GM12878 (cell line): ENCODE measurements at regions not wholly inside any gene's neighbourhood (a gene's known extent, or its start where the extent isn't known, plus 50 kb on each side); places are given as distances from the start of the nearest gene placed in this dataset.

Experiments used
- ATAC-seq: fragments of 200-7000 bp; cut with Tn5 transposase; 3 replicates; pipeline ENCODE4 v1.9.1; 2020; ENCODE audit warnings: mild to moderate bottlenecking, moderate library complexity
- BruUV-seq: library from RNA; stranded (reverse); fragments of 400-500 nt; replicated peaks from 2 replicates; lab custom pipeline; 2021; lab: Mats Ljungman, UMichigan
- CTCF ChIA-PET: fragments of 300-600 bp; sonication (Branson Sonifier 250); formaldehyde crosslinking; extraction: SDS; loops from one replicate; lab custom pipeline; 2021; ENCODE audit warnings: inconsistent platforms; lab: Yijun Ruan, JAX
- POLR2A ChIA-PET: fragments of 350-600 bp; formaldehyde crosslinking; extraction: SDS; loops from one replicate; lab custom pipeline; 2021; ENCODE audit warnings: inconsistent platforms; lab: Charles Lee
- RAD21 ChIA-PET: fragments of 300-600 bp; sonication (Branson Sonifier 250); formaldehyde crosslinking; loops from one replicate; lab custom pipeline; 2023; ENCODE audit warnings: antibody characterized with exemption; ENCODE audit not compliant: unreplicated experiment; lab: Charles Lee
- SMC1A ChIA-PET: fragments of 300-600 bp; sonication (Branson Sonifier 250); formaldehyde crosslinking; loops from one replicate; lab custom pipeline; 2023; ENCODE audit not compliant: unreplicated experiment, uncharacterized antibody; lab: Charles Lee
- DNase-seq: peaks from one replicate; pipeline ENCODE4 v3.0.0-alpha.2; 2011; ENCODE audit warnings: low read depth, low spot score
- FAIRE-seq: peaks from 3 replicates; lab custom pipeline; 2011; peaks lifted over from hg19 to GRCh38; lab: Jason Lieb, UNC
- H2AFZ ChIP-seq: 2 replicates; pipeline ENCODE4 v1.6.0; 2011; ENCODE audit warnings: low read depth, low read length, control low read depth; ENCODE audit not compliant: control insufficient read depth
- H3K27ac ChIP-seq: 2 replicates; pipeline ENCODE4 v1.5.1; 2011; ENCODE audit warnings: control low read depth; ENCODE audit not compliant: control insufficient read depth, insufficient read depth
- H3K27me3 ChIP-seq, 2 experiments: replicated peaks in 1 of 2; 2 replicates each; pipeline versions ENCODE4 v1.6.0 to v1.6.1; 2011; ENCODE audit warnings: low read length in 1 of 2; ENCODE audit not compliant: control insufficient read depth in 2 of 2, insufficient read depth in 2 of 2
- H3K36me3 ChIP-seq, 2 experiments: 2 replicates each; pipeline ENCODE4 v1.5.1; 2011; ENCODE audit warnings: low read length in 1 of 2; ENCODE audit not compliant: control insufficient read depth in 2 of 2, insufficient read depth in 2 of 2
- H3K4me1 ChIP-seq: 2 replicates; pipeline ENCODE4 v1.6.1; 2011; ENCODE audit warnings: mild to moderate bottlenecking, low read length, moderate library complexity, mixed read lengths; ENCODE audit not compliant: control insufficient read depth, insufficient read depth
- H3K4me2 ChIP-seq: 2 replicates; pipeline ENCODE4 v1.6.0; 2011; ENCODE audit warnings: control low read depth; ENCODE audit not compliant: control insufficient read depth, insufficient read depth
- H3K4me3 ChIP-seq: fragments of 200-600 bp; sonication (generic); 2 replicates; pipeline ENCODE4 v1.5.1; 2016
- H3K79me2 ChIP-seq: 2 replicates; pipeline ENCODE4 v1.6.0; 2011; ENCODE audit warnings: low read length; ENCODE audit not compliant: control insufficient read depth, insufficient read depth
- H3K9ac ChIP-seq: 2 replicates; pipeline ENCODE4 v1.8.0; 2011; ENCODE audit warnings: low read length, control low read depth, mixed read lengths; ENCODE audit not compliant: control insufficient read depth, insufficient read depth
- H3K9me3 ChIP-seq: replicated peaks from 3 replicates; pipeline ENCODE4 v1.5.1; 2011; ENCODE audit warnings: mild to moderate bottlenecking, low read length; ENCODE audit not compliant: control insufficient read depth, insufficient read depth
- H4K20me1 ChIP-seq: 2 replicates; pipeline ENCODE4 v1.6.0; 2011; ENCODE audit not compliant: control insufficient read depth, insufficient read depth
- BCLAF1 ChIP-seq: fragments of 450-650 bp; IDR thresholded peaks from 2 replicates; pipeline ENCODE4 v1.6.1; 2017; ENCODE audit warnings: antibody characterized with exemption, mild to moderate bottlenecking, moderate library complexity
- BHLHE40 ChIP-seq, 2 experiments: fragments of 450-650 bp in 1 of 2; IDR thresholded peaks; 2 replicates each; pipeline ENCODE4 v1.6.1; 2011 to 2017; ENCODE audit warnings: low read depth in 2 of 2, borderline replicate concordance in 1 of 2, improper control_type of control experiment in 1 of 2, low read length in 1 of 2, mild to moderate bottlenecking in 1 of 2
- ETV6 ChIP-seq, 2 experiments: fragments of 450-650 bp in 1 of 2; IDR thresholded peaks in 1 of 2; conservative IDR thresholded peaks in 1 of 2; 2 replicates each; pipeline ENCODE4 v1.6.1; 2014; ENCODE audit warnings: antibody characterized with exemption in 1 of 2, borderline replicate concordance in 1 of 2, low read depth in 1 of 2, mild to moderate bottlenecking in 1 of 2, moderate library complexity in 1 of 2
- FOXM1 ChIP-seq: IDR thresholded peaks from 2 replicates; pipeline ENCODE4 v1.6.1; 2012; ENCODE audit warnings: low read depth, mild to moderate bottlenecking, inconsistent platforms, low read length, moderate library complexity
- JUNB ChIP-seq: IDR thresholded peaks from 2 replicates; pipeline ENCODE4 v1.6.1; 2016; ENCODE audit warnings: antibody characterized with exemption, mild to moderate bottlenecking
- KDM1A ChIP-seq: fragments of 200-600 bp; sonication (generic); IDR thresholded peaks from 2 replicates; pipeline ENCODE4 v1.6.1; 2016; ENCODE audit warnings: borderline replicate concordance
- LARP7 ChIP-seq: fragments of 450-650 bp; IDR thresholded peaks from 2 replicates; pipeline ENCODE4 v1.6.1; 2017; ENCODE audit warnings: mild to moderate bottlenecking
- NFYA ChIP-seq: IDR thresholded peaks from 2 replicates; pipeline ENCODE4 v1.6.1; 2011; ENCODE audit warnings: low read depth, mild to moderate bottlenecking, low read length, improper control_type of control experiment, borderline replicate concordance
- NFYB ChIP-seq: IDR thresholded peaks from 2 replicates; pipeline ENCODE4 v1.6.1; 2011; ENCODE audit warnings: low read depth, mild to moderate bottlenecking, low read length, improper control_type of control experiment, moderate library complexity; ENCODE audit not compliant: insufficient read depth
- NR2C1 ChIP-seq: fragments of 450-650 bp; IDR thresholded peaks from 2 replicates; pipeline ENCODE4 v1.6.1; 2017; ENCODE audit warnings: antibody characterized with exemption, mild to moderate bottlenecking, moderate library complexity
- NR2F1 ChIP-seq: fragments of 450-650 bp; conservative IDR thresholded peaks from 2 replicates; pipeline ENCODE4 v1.6.1; 2017; ENCODE audit warnings: mild to moderate bottlenecking
- RAD21 ChIP-seq: IDR thresholded peaks from 2 replicates; pipeline ENCODE4 v1.6.1; 2011; ENCODE audit warnings: mild to moderate bottlenecking, low read depth, low read length, moderate library complexity; ENCODE audit not compliant: insufficient read depth
- WRNIP1 ChIP-seq: IDR thresholded peaks from 2 replicates; pipeline ENCODE4 v1.6.1; 2011; ENCODE audit warnings: low read depth, low read length, improper control_type of control experiment, borderline replicate concordance
- WGBS: methylation state at CpG from one replicate; pipeline ENCODE4 v1.1.6; 2016; ENCODE audit warnings: low lambda C conversion rate; ENCODE audit not compliant: insufficient replicate concordance, insufficient coverage; ENCODE audit errors: missing lambda C conversion rate; 5-methylcytosine and 5-hydroxymethylcytosine counted together
- in situ Hi-C: fragments of 300-500 bp; cut with MboI; formaldehyde crosslinking; loops from 9 replicates; pipeline ENCODE4 v1.14.3; 2018; ENCODE audit warnings: mixed read lengths
- intact Hi-C: fragments of 100-400 bp; cut with micrococcal nuclease; formaldehyde crosslinking; loops from one replicate; pipeline ENCODE4 v1.14.2; 2022; ENCODE audit not compliant: unreplicated experiment
- TF ChIP-seq, protein P1 (sequence below): fragments of 450-650 bp; formaldehyde crosslinking; IDR thresholded peaks from 2 replicates; pipeline ENCODE4 v1.4.0; 2022; ENCODE audit warnings: mild to moderate bottlenecking, moderate library complexity
- TF ChIP-seq, protein P2 (sequence below): fragments of 450-650 bp; IDR thresholded peaks from 2 replicates; pipeline ENCODE4 v1.6.1; 2018; ENCODE audit warnings: borderline replicate concordance, mild to moderate bottlenecking; ENCODE audit not compliant: partially characterized antibody

- H3K4me2 ChIP-seq, result no peak overlapping the region
- ATAC-seq (no peak), FAIRE-seq (no peak)
- no peak for TF ChIP-seq NR2F1
- TF ChIP-seq, protein P1, sequence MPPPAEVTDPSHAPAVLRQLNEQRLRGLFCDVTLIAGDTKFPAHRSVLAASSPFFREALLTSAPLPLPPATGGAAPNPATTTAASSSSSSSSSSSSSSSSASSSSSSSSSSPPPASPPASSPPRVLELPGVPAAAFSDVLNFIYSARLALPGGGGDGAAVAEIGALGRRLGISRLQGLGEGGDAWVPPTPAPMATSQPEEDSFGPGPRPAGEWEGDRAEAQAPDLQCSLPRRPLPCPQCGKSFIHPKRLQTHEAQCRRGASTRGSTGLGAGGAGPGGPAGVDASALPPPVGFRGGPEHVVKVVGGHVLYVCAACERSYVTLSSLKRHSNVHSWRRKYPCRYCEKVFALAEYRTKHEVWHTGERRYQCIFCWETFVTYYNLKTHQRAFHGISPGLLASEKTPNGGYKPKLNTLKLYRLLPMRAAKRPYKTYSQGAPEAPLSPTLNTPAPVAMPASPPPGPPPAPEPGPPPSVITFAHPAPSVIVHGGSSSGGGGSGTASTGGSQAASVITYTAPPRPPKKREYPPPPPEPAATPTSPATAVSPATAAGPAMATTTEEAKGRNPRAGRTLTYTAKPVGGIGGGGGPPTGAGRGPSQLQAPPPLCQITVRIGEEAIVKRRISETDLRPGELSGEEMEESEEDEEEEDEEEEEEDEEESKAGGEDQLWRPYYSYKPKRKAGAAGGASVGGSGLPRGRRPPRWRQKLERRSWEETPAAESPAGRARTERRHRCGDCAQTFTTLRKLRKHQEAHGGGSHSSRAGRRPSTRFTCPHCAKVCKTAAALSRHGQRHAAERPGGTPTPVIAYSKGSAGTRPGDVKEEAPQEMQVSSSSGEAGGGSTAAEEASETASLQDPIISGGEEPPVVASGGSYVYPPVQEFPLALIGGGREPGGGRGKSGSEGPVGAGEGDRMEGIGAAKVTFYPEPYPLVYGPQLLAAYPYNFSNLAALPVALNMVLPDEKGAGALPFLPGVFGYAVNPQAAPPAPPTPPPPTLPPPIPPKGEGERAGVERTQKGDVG, result no peak
- no peak for TF ChIP-seq WRNIP1
- TF ChIP-seq NFYA, result no peak
- no peak for TF ChIP-seq BHLHE40 (IDR thresholded peaks at IDR 0.05; ENCODE audit: borderline replicate concordance in 1 of 2, low read depth in 2 of 2, low read length in 1 of 2)
- TF ChIP-seq FOXM1, result no peak
- TF ChIP-seq ETV6 (conservative IDR thresholded peaks at IDR 0.05 in 1 of 2, IDR thresholded peaks at IDR 0.05 in 1 of 2; ENCODE audit: borderline replicate concordance in 1 of 2, low read depth in 1 of 2), result no peak
- TF ChIP-seq KDM1A, result no peak
- TF ChIP-seq JUNB, result no peak
- TF ChIP-seq BCLAF1, result no peak
- TF ChIP-seq RAD21, result no peak
- no peak for TF ChIP-seq NFYB
- TF ChIP-seq NR2C1, result no peak
- TF ChIP-seq, protein P2, sequence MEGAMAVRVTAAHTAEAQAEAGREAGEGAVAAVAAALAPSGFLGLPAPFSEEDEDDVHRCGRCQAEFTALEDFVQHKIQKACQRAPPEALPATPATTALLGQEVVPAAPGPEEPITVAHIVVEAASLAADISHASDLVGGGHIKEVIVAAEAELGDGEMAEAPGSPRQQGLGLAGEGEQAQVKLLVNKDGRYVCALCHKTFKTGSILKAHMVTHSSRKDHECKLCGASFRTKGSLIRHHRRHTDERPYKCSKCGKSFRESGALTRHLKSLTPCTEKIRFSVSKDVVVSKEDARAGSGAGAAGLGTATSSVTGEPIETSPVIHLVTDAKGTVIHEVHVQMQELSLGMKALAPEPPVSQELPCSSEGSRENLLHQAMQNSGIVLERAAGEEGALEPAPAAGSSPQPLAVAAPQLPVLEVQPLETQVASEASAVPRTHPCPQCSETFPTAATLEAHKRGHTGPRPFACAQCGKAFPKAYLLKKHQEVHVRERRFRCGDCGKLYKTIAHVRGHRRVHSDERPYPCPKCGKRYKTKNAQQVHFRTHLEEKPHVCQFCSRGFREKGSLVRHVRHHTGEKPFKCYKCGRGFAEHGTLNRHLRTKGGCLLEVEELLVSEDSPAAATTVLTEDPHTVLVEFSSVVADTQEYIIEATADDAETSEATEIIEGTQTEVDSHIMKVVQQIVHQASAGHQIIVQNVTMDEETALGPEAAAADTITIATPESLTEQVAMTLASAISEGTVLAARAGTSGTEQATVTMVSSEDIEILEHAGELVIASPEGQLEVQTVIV, result no peak
- TF ChIP-seq LARP7, result no peak
Measured at GRCh38 chr15:62899090-62899493, 143.5 kb upstream of the TPM1 start.

More at GRCh38 chr15:62899090-62899493, 143.5 kb upstream of the TPM1 start:
- no peak overlapping the region for H3K9ac ChIP-seq
- no peaks in the 10 kb centered on the region for H4K20me1 ChIP-seq
- no peak overlapping the region for H2AFZ ChIP-seq
- H3K27me3 ChIP-seq, result no peaks in the 10 kb centered on the region; a peak in 2 of 4 replicates
- no peak overlapping the region for H3K27ac ChIP-seq
- H3K79me2 ChIP-seq, result no peaks in the 10 kb centered on the region
- 39% methylated on average over 2 of the region's 2 CpGs for WGBS
- H3K4me3 ChIP-seq, result no peak overlapping the region
- ChIA-PET SMC1A (interaction anchor here (0.6 kb wide), 1 partner anchor 53 kb away, joined by 3 read pairs; no protein-coding TSS in a partner anchor), RAD21 (no interaction called here), POLR2A (no interaction called here), CTCF (interaction anchor here (0.6 kb wide), 1 partner anchor 27 kb away, joined by 3 read pairs; no protein-coding TSS in a partner anchor)
- H3K9me3 ChIP-seq, result no peaks in the 10 kb centered on the region
- no peaks in the 10 kb centered on the region for H3K36me3 ChIP-seq
- no peaks in the 10 kb centered on the region for H3K4me1 ChIP-seq
- BruUV-seq, result no TSS peak
- in situ Hi-C loops (no loop called here), intact Hi-C loops (no loop called here)
- no peak for DNase-seq
